ENCODE measurements at regions not wholly inside any gene's neighbourhood (a gene's known extent, or its start where the extent isn't known, plus 50 kb on each side); places are given as distances from the start of the nearest gene placed in this dataset.
"Not testable (repeated sequence)": the region's sequence is repeated elsewhere in the genome, so short reads cannot be mapped to it uniquely, and the experiment has no call there.

- DNase-seq (ENCODE audit: low read depth): no peak
- Histone ChIP-seq H3K27me3 (ENCODE audit: control insufficient read depth, insufficient read depth, low read length) (peaks cover 6% of the 10 kb centered on the region), H3K4me3 (ENCODE audit: low read depth, low read length) (no peak overlapping the region), H3K36me3 (ENCODE audit: control insufficient read depth, insufficient read depth, low read length) (no peaks in the 10 kb centered on the region)
- no peak for TF ChIP-seq CTCF (IDR thresholded peaks at IDR 0.05; ENCODE audit: insufficient read depth, low read length, poor library complexity, severe bottlenecking)
Measured at GRCh38 chr4:118585015-118585414, 100.2 kb upstream of the METTL14 start.

GRCh38 chr4:118586357-118586790 is 98.8 kb upstream of the METTL14 start:
- H3K4me3 ChIP-seq (ENCODE audit: low read depth, low read length): no peak overlapping the region
- H3K36me3 ChIP-seq (ENCODE audit: control insufficient read depth, insufficient read depth, low read length): no peaks in the 10 kb centered on the region
- H3K27me3 ChIP-seq (ENCODE audit: control insufficient read depth, insufficient read depth, low read length): peaks cover 6% of the 10 kb centered on the region
- DNase-seq (ENCODE audit: low read depth): no peak
- no peak for TF ChIP-seq CTCF (IDR thresholded peaks at IDR 0.05; ENCODE audit: insufficient read depth, low read length, poor library complexity, severe bottlenecking)

GRCh38 chr4:118587116-118587831 is 97.9 kb upstream of the METTL14 start:
- Histone ChIP-seq H3K4me3 (ENCODE audit: low read depth, low read length) (no peak overlapping the region), H3K27me3 (ENCODE audit: control insufficient read depth, insufficient read depth, low read length) (peaks cover 6% of the 10 kb centered on the region), H3K36me3 (ENCODE audit: control insufficient read depth, insufficient read depth, low read length) (no peaks in the 10 kb centered on the region)
- no peak for TF ChIP-seq CTCF (IDR thresholded peaks at IDR 0.05; ENCODE audit: insufficient read depth, low read length, poor library complexity, severe bottlenecking)
- no peak for DNase-seq (ENCODE audit: low read depth)

GRCh38 chr4:118587946-118588345 is 97.2 kb upstream of the METTL14 start:
- no peak for TF ChIP-seq CTCF (IDR thresholded peaks at IDR 0.05; ENCODE audit: insufficient read depth, low read length, poor library complexity, severe bottlenecking)
- H3K4me3 ChIP-seq (ENCODE audit: low read depth, low read length): no peak overlapping the region

GRCh38 chr4:118589471-118590055 is 95.6 kb upstream of the METTL14 start:
- peaks cover 6% of the 10 kb centered on the region for H3K27me3 ChIP-seq (ENCODE audit: control insufficient read depth, insufficient read depth, low read length)
- TF ChIP-seq CTCF (IDR thresholded peaks at IDR 0.05; ENCODE audit: insufficient read depth, low read length, poor library complexity, severe bottlenecking): no peak
- H3K36me3 ChIP-seq (ENCODE audit: control insufficient read depth, insufficient read depth, low read length): no peaks in the 10 kb centered on the region
- no peak overlapping the region for H3K4me3 ChIP-seq (ENCODE audit: low read depth, low read length)
- DNase-seq (ENCODE audit: low read depth): no peak

More at GRCh38 chr4:118587946-118588345, 97.2 kb upstream of the METTL14 start:
- peaks cover 6% of the 10 kb centered on the region for H3K27me3 ChIP-seq (ENCODE audit: control insufficient read depth, insufficient read depth, low read length)
- no peaks in the 10 kb centered on the region for H3K36me3 ChIP-seq (ENCODE audit: control insufficient read depth, insufficient read depth, low read length)
- no peak for DNase-seq (ENCODE audit: low read depth)

- peak; percentile 51 for DNase-seq (ENCODE audit: low read depth)
- not testable (repeated sequence) for H3K36me3 ChIP-seq (ENCODE audit: control insufficient read depth, insufficient read depth, low read length); H3K27me3 ChIP-seq (ENCODE audit: control insufficient read depth, insufficient read depth, low read length)
- H3K4me3 ChIP-seq (ENCODE audit: low read depth, low read length): peak overlapping the region; percentile 61
Measured at GRCh38 chr4:118591339-118592046, 93.7 kb upstream of the METTL14 start.

- not testable (repeated sequence) for DNase-seq (ENCODE audit: low read depth); H3K36me3 ChIP-seq (ENCODE audit: control insufficient read depth, insufficient read depth, low read length); H3K27me3 ChIP-seq (ENCODE audit: control insufficient read depth, insufficient read depth, low read length)
- peak overlapping the region; percentile 61 for H3K4me3 ChIP-seq (ENCODE audit: low read depth, low read length)
Measured at GRCh38 chr4:118592289-118592688, 92.9 kb upstream of the METTL14 start.

GRCh38 chr4:118595883-118596282 is 89.3 kb upstream of the METTL14 start:
- H3K4me3 ChIP-seq (ENCODE audit: low read depth, low read length); H3K27me3 ChIP-seq (ENCODE audit: control insufficient read depth, insufficient read depth, low read length); DNase-seq (ENCODE audit: low read depth); H3K36me3 ChIP-seq (ENCODE audit: control insufficient read depth, insufficient read depth, low read length): not testable (repeated sequence)

GRCh38 chr4:118625097-118625496 is 60.1 kb upstream of the METTL14 start:
- H3K27me3 ChIP-seq (ENCODE audit: control insufficient read depth, insufficient read depth, low read length); DNase-seq (ENCODE audit: low read depth); H3K4me3 ChIP-seq (ENCODE audit: low read depth, low read length); H3K36me3 ChIP-seq (ENCODE audit: control insufficient read depth, insufficient read depth, low read length): not testable (repeated sequence)

All from kidney epithelial cell (primary cell).